ENCODE measurements at regions not wholly inside any gene's neighbourhood (a gene's known extent, or its start where the extent isn't known, plus 50 kb on each side); places are given as distances from the start of the nearest gene placed in this dataset.

- DNase-seq = no peak
- intact Hi-C loops (cut with micrococcal nuclease) = no loop called here
- H3K36me3 ChIP-seq = no peaks in the 10 kb centered on the region
- no peaks in the 10 kb centered on the region for H3K27me3 ChIP-seq (ENCODE audit: low read depth)
- H3K9me3 ChIP-seq (replicated peaks) = peaks cover 9% of the 10 kb centered on the region
- H3K27ac ChIP-seq (replicated peaks) = no peak overlapping the region
- TF ChIP-seq, protein P1, sequence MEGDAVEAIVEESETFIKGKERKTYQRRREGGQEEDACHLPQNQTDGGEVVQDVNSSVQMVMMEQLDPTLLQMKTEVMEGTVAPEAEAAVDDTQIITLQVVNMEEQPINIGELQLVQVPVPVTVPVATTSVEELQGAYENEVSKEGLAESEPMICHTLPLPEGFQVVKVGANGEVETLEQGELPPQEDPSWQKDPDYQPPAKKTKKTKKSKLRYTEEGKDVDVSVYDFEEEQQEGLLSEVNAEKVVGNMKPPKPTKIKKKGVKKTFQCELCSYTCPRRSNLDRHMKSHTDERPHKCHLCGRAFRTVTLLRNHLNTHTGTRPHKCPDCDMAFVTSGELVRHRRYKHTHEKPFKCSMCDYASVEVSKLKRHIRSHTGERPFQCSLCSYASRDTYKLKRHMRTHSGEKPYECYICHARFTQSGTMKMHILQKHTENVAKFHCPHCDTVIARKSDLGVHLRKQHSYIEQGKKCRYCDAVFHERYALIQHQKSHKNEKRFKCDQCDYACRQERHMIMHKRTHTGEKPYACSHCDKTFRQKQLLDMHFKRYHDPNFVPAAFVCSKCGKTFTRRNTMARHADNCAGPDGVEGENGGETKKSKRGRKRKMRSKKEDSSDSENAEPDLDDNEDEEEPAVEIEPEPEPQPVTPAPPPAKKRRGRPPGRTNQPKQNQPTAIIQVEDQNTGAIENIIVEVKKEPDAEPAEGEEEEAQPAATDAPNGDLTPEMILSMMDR (IDR thresholded peaks at IDR 0.05; ENCODE audit: borderline replicate concordance) = no peak
- no peaks in the 10 kb centered on the region for H3K4me1 ChIP-seq
- no peak overlapping the region for H3K4me3 ChIP-seq
These were observed 557.7 kb upstream of the NRSN1 start for GRCh38 chr6:23568292-23568691.

GRCh38 chr6:23584134-23584763, 541.8 kb upstream of the NRSN1 start:
- no peak overlapping the region for H3K4me3 ChIP-seq
- H3K27me3 ChIP-seq (ENCODE audit: low read depth) = peaks cover 7% of the 10 kb centered on the region
- DNase-seq = no peak
- no peaks in the 10 kb centered on the region for H3K36me3 ChIP-seq
- H3K27ac ChIP-seq (replicated peaks) = no peak overlapping the region
- TF ChIP-seq, protein P1 (IDR thresholded peaks at IDR 0.05; ENCODE audit: borderline replicate concordance) = no peak
- intact Hi-C loops (cut with micrococcal nuclease) = no loop called here
- H3K9me3 ChIP-seq (replicated peaks) = no peaks in the 10 kb centered on the region
- H3K4me1 ChIP-seq = no peaks in the 10 kb centered on the region

DNA sequence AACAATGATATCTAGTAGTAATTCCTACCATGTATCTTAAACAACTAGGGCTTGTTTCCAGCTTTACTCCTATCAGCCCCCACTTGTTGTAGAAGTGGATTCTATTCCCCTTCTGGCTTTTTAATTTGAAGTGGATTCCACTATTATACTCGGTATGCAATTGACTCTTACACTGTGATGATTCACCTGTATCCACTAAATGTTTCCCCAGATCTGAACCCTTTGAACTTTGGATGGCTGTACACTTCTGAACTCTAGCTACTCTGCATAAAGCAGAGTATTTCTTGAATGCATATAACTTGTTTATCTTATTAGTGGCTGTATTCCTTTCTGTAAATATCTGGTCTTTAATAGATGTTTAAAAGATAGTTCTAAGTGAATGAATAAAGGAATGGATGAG, 538.4 kb upstream of the NRSN1 start:
- Histone ChIP-seq H3K4me1 (no peaks in the 10 kb centered on the region), H3K27me3 (ENCODE audit: low read depth) (peaks cover 7% of the 10 kb centered on the region), H3K4me3 (no peak overlapping the region), H3K36me3 (no peaks in the 10 kb centered on the region), H3K27ac (replicated peaks) (no peak overlapping the region), H3K9me3 (replicated peaks) (no peaks in the 10 kb centered on the region)
- intact Hi-C loops (cut with micrococcal nuclease) = no loop called here
- TF ChIP-seq, protein P1 (IDR thresholded peaks at IDR 0.05; ENCODE audit: borderline replicate concordance) = no peak
- no peak for DNase-seq

GRCh38 chr6:23589811-23590210, 536.2 kb upstream of the NRSN1 start:
- no peak overlapping the region for H3K4me3 ChIP-seq
- intact Hi-C loops (cut with micrococcal nuclease) = no loop called here
- TF ChIP-seq, protein P1 (IDR thresholded peaks at IDR 0.05; ENCODE audit: borderline replicate concordance) = no peak
- H3K36me3 ChIP-seq = no peaks in the 10 kb centered on the region
- no peak for DNase-seq
- H3K9me3 ChIP-seq (replicated peaks) = no peaks in the 10 kb centered on the region
- H3K27me3 ChIP-seq (ENCODE audit: low read depth) = peaks cover 7% of the 10 kb centered on the region
- no peak overlapping the region for H3K27ac ChIP-seq (replicated peaks)
- no peaks in the 10 kb centered on the region for H3K4me1 ChIP-seq

DNA sequence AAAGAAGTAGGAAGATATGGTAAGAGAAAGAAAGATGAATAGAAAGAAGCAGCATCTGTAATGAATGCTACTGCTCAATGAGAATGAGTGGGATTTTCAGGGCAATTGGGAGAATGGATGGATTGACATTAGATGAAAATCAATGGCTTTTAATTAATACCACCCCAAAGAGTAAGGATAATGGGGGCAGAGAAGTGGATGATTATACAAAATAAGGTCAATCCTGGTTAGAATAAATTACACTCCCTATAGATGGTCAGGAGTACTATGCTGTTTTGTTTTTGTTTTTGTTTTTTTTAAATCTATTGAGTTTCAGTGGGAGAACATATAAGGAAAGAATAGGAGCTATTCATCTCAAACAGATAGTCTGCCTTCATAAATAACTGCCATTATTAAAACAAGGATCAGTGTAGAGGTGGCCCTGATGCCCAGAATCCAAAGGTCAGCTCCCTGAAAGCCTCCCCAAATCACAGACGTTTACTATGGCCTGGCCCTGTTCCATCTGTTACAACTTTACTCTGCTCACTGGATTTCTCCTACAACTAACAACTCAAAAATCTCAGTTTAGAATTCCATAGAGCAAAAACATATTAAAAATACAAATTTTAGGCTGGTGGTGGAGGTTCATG, 535.4 kb upstream of the NRSN1 start:
- H3K9me3 ChIP-seq (replicated peaks) = no peaks in the 10 kb centered on the region
- H3K27me3 ChIP-seq (ENCODE audit: low read depth) = peaks cover 7% of the 10 kb centered on the region
- DNase-seq = no peak
- no peak overlapping the region for H3K4me3 ChIP-seq
- H3K36me3 ChIP-seq = no peaks in the 10 kb centered on the region
- intact Hi-C loops (cut with micrococcal nuclease) = no loop called here
- no peaks in the 10 kb centered on the region for H3K4me1 ChIP-seq
- TF ChIP-seq, protein P1 (IDR thresholded peaks at IDR 0.05; ENCODE audit: borderline replicate concordance) = no peak
- H3K27ac ChIP-seq (replicated peaks) = no peak overlapping the region

Measured in left ventricle myocardium inferior (tissue), 1 donor.